NCI-H128 (cell line): ENCODE measurements at regions not wholly inside any gene's neighbourhood (a gene's known extent, or its start where the extent isn't known, plus 50 kb on each side); places are given as distances from the start of the nearest gene placed in this dataset.
"Not testable (repeated sequence)": the region's sequence is repeated elsewhere in the genome, so short reads cannot be mapped to it uniquely, and the experiment has no call there.

ENCODE experiments used
- DNase-seq: peaks from one replicate; lab custom pipeline; 2025; ENCODE audit not compliant: unreplicated experiment; lab: John Stamatoyannopoulos, UW

- no peak for DNase-seq
Observed at GRCh38 chr7:85805656-85806055, 618.8 kb upstream of the SEMA3D start.

GRCh38 chr7:85805249-85805648 lies 618.4 kb upstream of the SEMA3D start:
- DNase-seq, result no peak

GRCh38 chr7:85802211-85802610 lies 615.4 kb upstream of the SEMA3D start:
- no peak for DNase-seq

GRCh38 chr7:85796956-85797355 lies 610.1 kb upstream of the SEMA3D start:
- no peak for DNase-seq

- DNase-seq, result not testable (repeated sequence)
Observed at GRCh38 chr7:85791098-85791497, 604.2 kb upstream of the SEMA3D start.

GRCh38 chr7:85781606-85782005 lies 594.8 kb upstream of the SEMA3D start:
- no peak for DNase-seq

GRCh38 chr7:85776691-85777345 lies 590.0 kb upstream of the SEMA3D start:
- DNase-seq, result no peak

- DNase-seq, result no peak
Observed at GRCh38 chr7:85775431-85775830, 588.6 kb upstream of the SEMA3D start.

DNA sequence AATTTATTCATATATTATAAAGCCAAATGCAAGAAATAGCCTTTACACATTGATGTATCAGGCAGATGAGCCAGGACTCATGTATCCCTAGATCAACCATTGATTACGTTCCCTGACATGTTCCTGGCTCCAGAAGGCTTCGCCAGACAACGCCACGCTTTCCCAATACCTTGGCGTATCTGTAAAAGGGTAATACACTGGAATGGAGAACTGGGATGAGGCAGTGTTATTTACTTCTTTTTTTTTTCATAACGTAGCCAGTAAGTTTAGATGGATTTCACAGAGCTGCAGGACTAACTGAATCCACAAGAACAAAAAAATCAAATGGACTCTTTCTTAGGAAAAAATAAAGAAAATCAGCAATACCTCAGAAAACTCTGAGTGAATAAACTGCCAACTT lies 588.1 kb upstream of the SEMA3D start:
- DNase-seq, result no peak

- no peak for DNase-seq
Observed at GRCh38 chr7:85773116-85773728, 586.4 kb upstream of the SEMA3D start.

DNA sequence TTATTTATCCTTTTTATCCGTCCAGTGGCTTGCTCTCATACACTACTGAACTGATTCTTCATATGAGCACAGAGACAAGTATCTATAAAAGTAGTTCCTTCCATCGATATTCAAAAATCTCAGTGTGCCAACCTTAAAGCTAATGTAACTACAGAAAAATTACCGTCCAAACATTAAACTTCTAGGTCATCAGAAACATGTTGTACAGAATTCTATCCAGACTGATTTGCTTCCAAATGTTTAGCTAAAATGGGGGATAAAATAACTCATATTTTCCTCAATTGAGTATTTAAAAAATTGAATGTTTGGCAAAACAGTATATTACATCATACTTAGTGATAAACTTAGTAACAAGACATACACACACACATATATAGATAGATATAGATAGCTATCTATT lies 584.7 kb upstream of the SEMA3D start:
- DNase-seq, result no peak

DNA sequence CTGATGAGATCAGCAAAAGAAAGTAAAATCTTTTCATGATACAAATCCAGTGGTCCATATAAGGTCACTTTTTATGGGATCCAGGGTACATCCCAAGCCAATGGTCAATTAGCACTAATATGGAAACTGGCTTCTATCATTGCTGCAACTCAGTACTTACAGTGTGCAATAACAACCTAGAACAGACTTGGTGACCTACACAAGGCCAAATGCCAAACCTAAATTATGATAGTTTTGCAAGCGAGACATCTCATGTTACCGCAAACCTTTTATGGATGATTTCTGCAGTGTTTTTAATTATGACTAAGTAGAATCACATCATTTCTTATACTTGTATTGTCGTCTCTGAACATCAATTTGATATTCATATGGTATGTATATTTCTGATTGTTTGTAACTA lies 583.5 kb upstream of the SEMA3D start:
- no peak for DNase-seq

GRCh38 chr7:85765698-85766298 lies 578.9 kb upstream of the SEMA3D start:
- DNase-seq, result no peak

DNA sequence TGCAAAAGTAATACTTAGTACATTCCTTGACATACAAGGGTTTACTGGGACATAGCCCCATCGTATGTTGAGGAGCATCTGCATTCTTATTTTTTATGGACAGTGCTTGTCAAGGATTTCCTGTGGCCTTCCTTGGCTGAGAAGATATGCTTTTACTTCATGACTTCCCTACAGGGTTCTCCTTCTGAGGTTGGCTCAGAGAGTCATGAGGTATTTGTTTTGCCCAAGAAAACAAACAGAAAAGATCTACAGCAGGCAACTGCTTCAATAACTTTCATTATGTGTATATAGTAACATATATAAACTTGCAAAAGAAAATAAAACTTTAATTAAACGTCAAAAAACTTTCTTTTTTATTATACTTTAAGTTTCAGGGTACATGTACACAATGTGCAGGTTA lies 577.2 kb upstream of the SEMA3D start:
- no peak for DNase-seq

- no peak for DNase-seq
Observed at GRCh38 chr7:85757348-85757747, 570.5 kb upstream of the SEMA3D start.

DNA sequence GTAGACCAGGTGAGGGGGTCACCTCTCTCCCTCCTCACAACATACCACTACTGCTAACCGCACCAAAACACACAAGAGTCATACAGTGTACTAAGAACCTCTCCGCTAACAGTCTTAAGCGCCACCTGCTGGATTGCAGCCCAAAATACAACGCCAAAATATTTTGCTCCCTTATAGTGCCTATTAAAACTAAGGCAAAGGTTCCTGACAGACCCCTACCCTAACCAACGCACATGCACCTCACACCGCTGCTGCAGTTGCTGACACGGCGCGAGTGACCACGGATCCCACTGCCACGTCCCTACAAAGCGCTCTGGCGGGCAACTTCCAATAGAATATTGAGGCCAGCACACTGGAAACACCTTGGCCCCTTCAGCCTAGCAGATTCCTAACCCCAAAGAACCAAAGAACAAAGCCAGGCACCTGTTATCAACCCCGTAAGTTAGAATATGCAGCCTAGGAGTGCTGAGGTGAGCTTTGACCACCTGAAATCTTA lies 563.6 kb upstream of the SEMA3D start:
- no peak for DNase-seq

- no peak for DNase-seq
Observed at GRCh38 chr7:85749696-85750453, 563.0 kb upstream of the SEMA3D start.

DNA sequence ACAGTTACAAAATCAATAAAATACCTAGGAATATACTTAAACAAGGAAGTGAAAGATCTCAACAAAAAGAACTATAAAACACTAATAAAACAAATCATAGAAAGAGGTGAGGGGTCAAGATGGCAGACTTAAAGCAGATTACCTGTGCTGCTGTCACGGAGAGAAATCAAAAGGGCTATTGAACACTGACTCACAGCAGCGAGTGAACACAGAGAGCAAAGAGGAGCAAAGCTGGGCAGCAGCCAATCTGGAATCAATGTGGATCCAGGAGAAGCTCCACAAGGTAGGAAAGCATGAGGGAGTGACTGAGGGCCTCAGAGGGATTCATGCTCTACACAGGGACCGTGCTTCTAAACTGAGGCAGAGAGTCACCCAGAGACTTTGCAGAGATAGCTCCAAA lies 562.0 kb upstream of the SEMA3D start:
- no peak for DNase-seq

GRCh38 chr7:85737426-85737825 lies 550.6 kb upstream of the SEMA3D start:
- DNase-seq, result no peak

DNA sequence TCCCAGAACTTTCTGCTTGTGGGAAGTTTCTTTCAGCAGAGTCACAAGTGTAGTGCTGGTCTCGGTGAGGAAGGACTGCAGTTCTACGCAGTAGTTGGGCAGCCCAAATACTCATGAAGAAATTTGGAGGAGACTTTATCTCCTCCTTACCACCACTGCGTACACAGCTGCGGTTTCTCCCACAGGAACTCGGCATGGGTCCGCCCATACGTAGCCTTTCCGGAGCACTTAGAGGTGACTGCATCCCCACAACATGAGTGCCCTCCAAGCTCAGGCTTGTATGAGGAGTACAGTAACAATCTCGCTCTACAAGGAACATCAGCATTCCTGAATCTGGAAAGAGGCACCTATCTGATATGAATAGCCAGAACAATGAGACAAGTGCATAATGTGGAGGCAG lies 549.2 kb upstream of the SEMA3D start:
- no peak for DNase-seq

DNA sequence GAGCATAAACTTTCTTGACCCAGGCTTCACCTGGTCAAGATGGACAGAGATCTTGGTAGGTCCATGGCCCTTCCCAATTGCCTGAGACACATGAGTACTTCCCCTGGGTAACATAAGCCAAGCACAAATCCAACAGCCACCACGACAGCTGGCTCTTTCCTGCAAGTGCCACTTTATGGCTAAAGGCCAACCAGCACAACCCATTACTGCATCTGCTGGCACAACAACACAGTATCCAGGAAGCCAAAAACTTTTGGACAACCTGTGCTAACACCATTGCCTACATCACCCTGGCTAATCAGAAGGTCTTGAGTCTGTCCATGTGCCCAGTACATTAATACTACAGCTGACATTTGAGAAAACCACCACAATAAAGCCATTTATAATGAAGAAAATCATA lies 548.0 kb upstream of the SEMA3D start:
- no peak for DNase-seq
